Endothelial cell of umbilical vein (primary cell): ENCODE measurements at regions not wholly inside any gene's neighbourhood (a gene's known extent, or its start where the extent isn't known, plus 50 kb on each side); places are given as distances from the start of the nearest gene placed in this dataset.

ENCODE experiments used
- CTCF ChIP-seq, 2 donors: IDR thresholded peaks; 1 replicate in 1 of 2; 2 replicates in 1 of 2; pipeline ENCODE4 v1.5.1; 2011; ENCODE audit warnings: low read length in 2 of 2, mild to moderate bottlenecking in 2 of 2, moderate library complexity in 2 of 2, control low read depth in 1 of 2, inconsistent platforms in 1 of 2, low read depth in 1 of 2; ENCODE audit not compliant: insufficient read depth in 1 of 2; ENCODE audit errors: extremely low read depth in 1 of 2
- EZH2 ChIP-seq: IDR thresholded peaks from 2 replicates; pipeline ENCODE4 v1.6.1; 2012; ENCODE audit warnings: borderline replicate concordance, low read depth, mild to moderate bottlenecking, moderate library complexity, low read length, inconsistent platforms; ENCODE audit not compliant: severe bottlenecking
- FOS ChIP-seq: IDR thresholded peaks from 2 replicates; pipeline ENCODE4 v1.6.1; 2011; ENCODE audit warnings: mild to moderate bottlenecking, low read length, moderate library complexity, borderline replicate concordance; ENCODE audit not compliant: insufficient read depth
- POLR2A ChIP-seq: IDR thresholded peaks from 2 replicates; pipeline ENCODE4 v1.6.1; 2012; ENCODE audit warnings: low read depth, mild to moderate bottlenecking, control low read depth, low read length
- POLR2AphosphoS5 ChIP-seq: IDR thresholded peaks from 2 replicates; pipeline ENCODE4 v1.6.1; 2012; ENCODE audit warnings: low read depth, mild to moderate bottlenecking, control low read depth, low read length, moderate library complexity; ENCODE audit not compliant: insufficient read depth
- TF ChIP-seq, protein P1 (sequence below): IDR thresholded peaks from 2 replicates; pipeline ENCODE4 v1.6.1; 2011; ENCODE audit not compliant: insufficient read depth, insufficient read length

- TF ChIP-seq CTCF (IDR thresholded peaks at IDR 0.05; ENCODE audit: extremely low read depth in 1 of 2, insufficient read depth in 1 of 2, low read depth in 1 of 2, low read length in 2 of 2) (no peak), EZH2 (no peak), POLR2AphosphoS5 (no peak), POLR2A (no peak), FOS (no peak)
- TF ChIP-seq, protein P1, sequence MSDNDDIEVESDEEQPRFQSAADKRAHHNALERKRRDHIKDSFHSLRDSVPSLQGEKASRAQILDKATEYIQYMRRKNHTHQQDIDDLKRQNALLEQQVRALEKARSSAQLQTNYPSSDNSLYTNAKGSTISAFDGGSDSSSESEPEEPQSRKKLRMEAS = no peak
Measured at GRCh38 chr15:37520882-37521281, 413.6 kb upstream of the TMCO5A start.
